ENCODE measurements at regions not wholly inside any gene's neighbourhood (a gene's known extent, or its start where the extent isn't known, plus 50 kb on each side); places are given as distances from the start of the nearest gene placed in this dataset.

DNA sequence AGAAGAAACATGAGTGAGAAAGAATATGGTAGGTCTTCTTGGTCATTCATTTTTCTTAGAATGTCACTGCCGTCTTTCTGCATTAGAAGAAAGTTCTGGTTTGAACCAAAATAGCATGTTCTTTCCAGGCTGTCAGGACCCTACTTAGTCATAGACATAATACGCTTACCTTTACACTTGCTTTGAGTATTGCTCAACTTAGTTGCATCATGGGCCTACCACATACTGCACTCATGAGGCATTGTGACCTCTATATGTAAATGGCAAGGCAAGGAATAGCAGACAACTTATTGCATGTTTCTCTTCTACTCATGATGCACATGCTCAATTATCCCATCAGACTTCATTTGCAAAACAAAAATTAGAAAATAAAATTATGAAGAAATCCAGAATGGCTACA is 415.0 kb downstream of the HLX start:
- TF ChIP-seq POLR2A (IDR thresholded peaks at IDR 0.05) (no peak), CTCF (IDR thresholded peaks at IDR 0.05) (no peak)

Measured in thyroid gland (tissue), 4 donors.